Lung (tissue), 11 donors: ENCODE measurements at regions not wholly inside any gene's neighbourhood (a gene's known extent, or its start where the extent isn't known, plus 50 kb on each side); places are given as distances from the start of the nearest gene placed in this dataset.

Experiments
- ATAC-seq: fragments of 200-7000 bp; cut with Tn5 transposase; one replicate; pipeline ENCODE4 v1.9.1; 2020; ENCODE audit warnings: moderate number of reproducible peaks; ENCODE audit not compliant: insufficient read depth, low FRiP score
- DNase-seq, 3 donors: peaks; one replicate each; pipeline ENCODE4 v3.0.0-alpha.2; 2013 to 2017
- H3K27ac ChIP-seq, 2 donors: one replicate each; pipeline ENCODE4 v1.5.1; 2013; ENCODE audit warnings: mild to moderate bottlenecking in 2 of 2, moderate library complexity in 2 of 2, control low read depth in 1 of 2, inconsistent platforms in 1 of 2, low read depth in 1 of 2, low read length in 1 of 2
- H3K27me3 ChIP-seq, 3 donors: one replicate each; pipeline ENCODE4 v1.5.1; 2013; ENCODE audit warnings: low read length in 2 of 3; ENCODE audit not compliant: control insufficient read depth in 3 of 3, insufficient read depth in 3 of 3
- H3K36me3 ChIP-seq, 4 donors: one replicate each; pipeline ENCODE4 v1.5.1; 2013; ENCODE audit warnings: low read length in 4 of 4, mild to moderate bottlenecking in 1 of 4, moderate library complexity in 1 of 4; ENCODE audit not compliant: control insufficient read depth in 4 of 4, insufficient read depth in 4 of 4
- H3K4me1 ChIP-seq, 5 donors: one replicate each; pipeline ENCODE4 v1.5.1; 2013; ENCODE audit warnings: low read length in 5 of 5, mild to moderate bottlenecking in 2 of 5, moderate library complexity in 1 of 5; ENCODE audit not compliant: control insufficient read depth in 5 of 5, insufficient read depth in 5 of 5
- H3K4me3 ChIP-seq: one replicate; pipeline ENCODE4 v1.5.1; 2013; ENCODE audit warnings: mild to moderate bottlenecking, control low read depth, moderate library complexity
- H3K9ac ChIP-seq, 2 donors: one replicate each; pipeline ENCODE4 v1.5.1; 2013; ENCODE audit warnings: low read length in 2 of 2, control low read depth in 1 of 2; ENCODE audit not compliant: insufficient read depth in 1 of 2
- H3K9me3 ChIP-seq, 4 donors: one replicate each; pipeline ENCODE4 v1.5.1; 2013; ENCODE audit warnings: low read length in 3 of 4, mild to moderate bottlenecking in 1 of 4, moderate library complexity in 1 of 4; ENCODE audit not compliant: control insufficient read depth in 4 of 4, insufficient read depth in 3 of 4
- WGBS, 2 donors: extraction: QIAGEN DNeasy Blood & Tissue Kit; methylation state at CpG; one replicate each; pipeline ENCODE4 v1.1.7; 2013; 5-methylcytosine and 5-hydroxymethylcytosine counted together
- TF ChIP-seq, protein P1 (sequence below): IDR thresholded peaks from 2 replicates; pipeline ENCODE4 v1.5.1; 2012; ENCODE audit warnings: mild to moderate bottlenecking; ENCODE audit errors: control extremely low read depth, extremely low read depth
- donor health status: control.
- donor health status: control.
- donor health status: Bipolar disorder and iron deficiency.
- donor health status: healthy.
- donor health status: DM: yes; HTN: yes; CAD: no.

DNA sequence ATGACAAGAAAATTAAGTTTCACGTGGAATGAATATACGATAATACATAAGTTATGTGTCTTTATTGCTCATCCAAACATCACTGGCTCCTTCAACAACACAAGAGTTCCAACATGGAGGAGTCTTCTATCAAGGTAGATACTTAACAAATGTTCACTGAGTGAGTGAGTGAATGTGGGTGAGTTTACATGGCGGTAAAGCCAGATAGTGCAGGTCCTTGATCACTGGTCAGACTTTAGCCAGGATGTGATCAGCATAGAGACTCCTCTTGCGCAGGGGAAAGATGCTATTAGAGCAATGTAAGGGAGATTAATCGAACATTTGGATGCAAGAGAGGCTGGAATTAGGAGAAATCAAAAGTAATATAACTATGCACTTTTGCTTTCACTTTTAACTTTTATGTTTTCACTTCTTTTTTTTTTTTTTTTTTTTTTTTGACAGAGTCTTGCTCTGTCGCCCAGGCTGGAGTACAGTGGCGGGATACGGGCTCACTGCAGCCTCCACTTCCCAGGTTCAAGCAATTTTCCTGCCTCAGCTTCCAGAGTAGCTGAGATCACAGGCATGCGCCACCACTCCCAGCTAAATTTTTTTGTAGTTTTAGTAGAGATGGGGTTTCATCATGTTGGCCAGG is 249.0 kb upstream of the ID2 start:
- no peak for DNase-seq
- Histone ChIP-seq H3K4me3 (no peak overlapping the region), H3K27me3 (no peaks in the 10 kb centered on the region), H3K27ac (no peak overlapping the region), H3K9ac (no peak overlapping the region), H3K9me3 (no peaks in the 10 kb centered on the region), H3K4me1 (peaks cover 0 to 2% (median 0%) of the 10 kb centered on the region in 5 donors), H3K36me3 (no peaks in the 10 kb centered on the region)
- ATAC-seq = no peak
- TF ChIP-seq, protein P1, sequence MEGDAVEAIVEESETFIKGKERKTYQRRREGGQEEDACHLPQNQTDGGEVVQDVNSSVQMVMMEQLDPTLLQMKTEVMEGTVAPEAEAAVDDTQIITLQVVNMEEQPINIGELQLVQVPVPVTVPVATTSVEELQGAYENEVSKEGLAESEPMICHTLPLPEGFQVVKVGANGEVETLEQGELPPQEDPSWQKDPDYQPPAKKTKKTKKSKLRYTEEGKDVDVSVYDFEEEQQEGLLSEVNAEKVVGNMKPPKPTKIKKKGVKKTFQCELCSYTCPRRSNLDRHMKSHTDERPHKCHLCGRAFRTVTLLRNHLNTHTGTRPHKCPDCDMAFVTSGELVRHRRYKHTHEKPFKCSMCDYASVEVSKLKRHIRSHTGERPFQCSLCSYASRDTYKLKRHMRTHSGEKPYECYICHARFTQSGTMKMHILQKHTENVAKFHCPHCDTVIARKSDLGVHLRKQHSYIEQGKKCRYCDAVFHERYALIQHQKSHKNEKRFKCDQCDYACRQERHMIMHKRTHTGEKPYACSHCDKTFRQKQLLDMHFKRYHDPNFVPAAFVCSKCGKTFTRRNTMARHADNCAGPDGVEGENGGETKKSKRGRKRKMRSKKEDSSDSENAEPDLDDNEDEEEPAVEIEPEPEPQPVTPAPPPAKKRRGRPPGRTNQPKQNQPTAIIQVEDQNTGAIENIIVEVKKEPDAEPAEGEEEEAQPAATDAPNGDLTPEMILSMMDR = no peak
- 82 to 85% methylated on average over 9 of the region's 9 CpGs for WGBS, 2 donors

DNA sequence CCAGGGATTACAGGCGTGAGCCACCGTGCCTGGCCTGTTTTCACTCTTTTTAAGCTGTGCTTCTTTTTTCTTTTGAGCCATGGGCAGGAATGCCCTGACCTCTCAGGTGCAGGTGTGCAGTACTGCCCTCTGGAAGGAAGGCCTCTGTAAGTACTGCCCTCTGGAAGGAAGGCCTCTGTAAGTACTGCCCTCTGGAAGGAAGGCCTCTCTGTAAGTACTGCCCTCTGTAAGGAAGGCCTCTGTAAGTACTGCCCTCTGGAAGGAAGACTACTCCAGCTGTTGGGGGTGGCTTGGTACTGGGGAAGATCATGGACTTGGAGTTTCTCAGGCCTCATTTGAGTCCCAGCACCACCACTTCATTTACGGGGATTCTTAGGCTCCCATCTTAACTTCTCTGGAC is 248.5 kb upstream of the ID2 start:
- Histone ChIP-seq H3K9ac (no peak overlapping the region), H3K27me3 (no peaks in the 10 kb centered on the region), H3K36me3 (no peaks in the 10 kb centered on the region), H3K4me3 (no peak overlapping the region), H3K9me3 (no peaks in the 10 kb centered on the region), H3K4me1 (peaks cover 0 to 2% (median 0%) of the 10 kb centered on the region in 5 donors), H3K27ac (no peak overlapping the region)
- DNase-seq (no peak), ATAC-seq (no peak)
- WGBS, 2 donors = 90 to 91% methylated on average over 3 of the region's 3 CpGs
- TF ChIP-seq, protein P1 = no peak

DNA sequence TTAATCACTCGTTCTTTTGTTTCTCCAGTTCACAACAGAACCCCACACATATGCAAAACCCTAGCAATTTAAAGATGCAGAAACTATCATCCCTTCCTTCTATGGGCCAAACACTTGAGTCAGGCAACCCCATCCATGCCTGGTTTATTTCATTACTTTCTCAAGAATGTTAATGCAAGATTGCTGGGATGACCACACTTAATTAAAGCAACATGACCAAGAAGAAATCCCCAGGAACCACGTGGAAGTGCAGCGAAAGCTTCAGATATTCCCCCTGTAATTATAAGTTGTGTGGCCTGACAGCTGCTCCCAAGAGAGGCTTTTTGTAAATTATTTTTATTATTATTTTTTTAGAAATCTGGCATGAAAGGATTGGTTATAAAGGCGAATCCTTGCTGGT is 246.2 kb upstream of the ID2 start:
- no peak overlapping the region for H3K27ac ChIP-seq
- WGBS, 2 donors = 90 to 92% methylated on average over 4 of the region's 4 CpGs
- H3K9me3 ChIP-seq = no peaks in the 10 kb centered on the region
- H3K4me3 ChIP-seq = no peak overlapping the region
- peaks cover 0 to 6% (median 0%) of the 10 kb centered on the region in 5 donors for H3K4me1 ChIP-seq
- TF ChIP-seq, protein P1 = no peak
- ATAC-seq (no peak), DNase-seq (no peak)
- no peak overlapping the region for H3K9ac ChIP-seq
- H3K36me3 ChIP-seq = no peaks in the 10 kb centered on the region
- no peaks in the 10 kb centered on the region for H3K27me3 ChIP-seq

DNA sequence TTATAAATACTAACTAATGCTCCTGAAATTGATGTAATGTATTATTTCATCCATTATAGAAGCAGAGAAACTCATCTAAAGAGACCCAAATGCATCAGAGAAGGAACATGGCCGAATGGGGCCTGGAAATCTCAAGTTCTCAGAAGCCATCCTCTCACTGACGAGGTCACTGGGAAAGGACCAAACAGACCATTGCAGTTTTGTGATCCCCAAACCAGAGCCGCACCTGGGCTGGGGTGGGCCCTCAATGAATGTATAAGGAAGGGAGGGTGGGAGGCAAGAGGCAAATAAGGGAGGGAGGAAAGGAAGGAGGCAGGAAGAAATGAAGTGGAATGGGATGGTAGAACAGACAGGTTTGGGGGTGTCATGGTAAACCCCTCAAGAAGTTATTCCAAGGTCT is 245.3 kb upstream of the ID2 start:
- H3K9me3 ChIP-seq = no peaks in the 10 kb centered on the region
- H3K36me3 ChIP-seq = no peaks in the 10 kb centered on the region
- no peak for ATAC-seq
- H3K9ac ChIP-seq = no peak overlapping the region
- 97% methylated on average over 3 of the region's 3 CpGs for whole genome bisulfite sequencing, 2 donors
- peaks cover 0 to 6% (median 0%) of the 10 kb centered on the region in 5 donors for H3K4me1 ChIP-seq
- no peak for DNase-seq
- H3K27ac ChIP-seq = no peak overlapping the region
- H3K4me3 ChIP-seq = no peak overlapping the region
- H3K27me3 ChIP-seq = no peaks in the 10 kb centered on the region
- TF ChIP-seq, protein P1 = no peak
